HCT116 (cell line): ENCODE measurements at regions not wholly inside any gene's neighbourhood (a gene's known extent, or its start where the extent isn't known, plus 50 kb on each side); places are given as distances from the start of the nearest gene placed in this dataset.

Experiments used
- ATAC-seq: fragments of 200-7000 bp; cut with Tn5 transposase; 2 replicates; pipeline ENCODE4 v1.9.1; 2020; ENCODE audit warnings: mild to moderate bottlenecking, moderate library complexity
- BruUV-seq: library from RNA; stranded (reverse); fragments of 400-500 nt; replicated peaks from 2 replicates; lab custom pipeline; 2021; lab: Mats Ljungman, UMichigan
- CTCF ChIA-PET: fragments of 300-600 bp; sonication (Branson Sonifier 250); formaldehyde crosslinking; loops from one replicate; lab custom pipeline; 2021; ENCODE audit warnings: antibody characterized with exemption; lab: Charles Lee
- POLR2A ChIA-PET: fragments of 300-600, 350-600 bp; sonication (Branson Sonifier 250); formaldehyde crosslinking; loops from one replicate; lab custom pipeline; 2021; ENCODE audit warnings: antibody characterized with exemption; lab: Charles Lee
- RAD21 ChIA-PET, 2 experiments: fragments of 300-600 bp; sonication (Branson Sonifier 250); formaldehyde crosslinking; loops; one replicate each; lab custom pipeline; 2023; ENCODE audit warnings: low total read pairs in 2 of 2; ENCODE audit not compliant: uncharacterized antibody in 2 of 2, unreplicated experiment in 2 of 2, low non-redundant PET in 1 of 2; lab: Charles Lee
- DNase-seq: peaks from one replicate; pipeline ENCODE4 v3.0.0-alpha.2; 2010; ENCODE audit warnings: low read depth, low spot score
- H2AFZ ChIP-seq: fragments of 200-600 bp; shearing (Covaris generic), sonication (generic); 2 replicates; pipeline ENCODE4 v1.6.1; 2017; ENCODE audit warnings: low read depth, mixed run types, mixed read lengths, antibody characterized with exemption, low read length; ENCODE audit not compliant: poor library complexity, severe bottlenecking
- H3K27ac ChIP-seq: 2 replicates; pipeline ENCODE4 v1.5.1; 2012; ENCODE audit warnings: low read depth, low read length
- H3K27me3 ChIP-seq: fragments of 200-600 bp; sonication (generic); 2 replicates; pipeline ENCODE4 v1.6.1; 2016; ENCODE audit warnings: mixed run types, low read length, mixed read lengths; ENCODE audit not compliant: insufficient read depth
- H3K36me3 ChIP-seq, 2 experiments: fragments of 200-500 bp in 1 of 2; fragments of 200-600 bp in 1 of 2; sonication (Bioruptor generic) in 1 of 2; sonication (generic) in 1 of 2; 2 replicates each; pipeline versions ENCODE4 v1.5.1 to v1.6.1; 2014 to 2016; ENCODE audit warnings: low read length in 2 of 2, inconsistent platforms in 1 of 2, mixed read lengths in 1 of 2, mixed run types in 1 of 2; ENCODE audit not compliant: insufficient read depth in 2 of 2, control insufficient read depth in 1 of 2
- H3K4me1 ChIP-seq, 2 experiments: fragments of 200-600 bp in 1 of 2; sonication (generic) in 1 of 2; 2 replicates each; pipeline versions ENCODE4 v1.5.1 to v1.6.1; 2012 to 2017; ENCODE audit warnings: low read length in 2 of 2, inconsistent platforms in 1 of 2, mild to moderate bottlenecking in 1 of 2, mixed read lengths in 1 of 2, mixed run types in 1 of 2, moderate library complexity in 1 of 2; ENCODE audit not compliant: insufficient read depth in 2 of 2, control insufficient read depth in 1 of 2
- H3K4me2 ChIP-seq: fragments of 200-600 bp; sonication (generic); 2 replicates; pipeline ENCODE4 v1.6.1; 2017; ENCODE audit warnings: mixed run types, low read length, mixed read lengths
- H3K4me3 ChIP-seq, 2 experiments: fragments of 200-600 bp in 1 of 2; sonication (generic) in 1 of 2; replicated peaks in 1 of 2; 2 replicates each; pipeline ENCODE4 v1.5.1; 2011 to 2016; ENCODE audit warnings: low read length in 2 of 2, control low read depth in 1 of 2, low read depth in 1 of 2, mild to moderate bottlenecking in 1 of 2, mixed read lengths in 1 of 2, mixed run types in 1 of 2
- H3K79me2 ChIP-seq: fragments of 200-600 bp; sonication (generic); 2 replicates; pipeline ENCODE4 v1.6.1; 2017; ENCODE audit warnings: mild to moderate bottlenecking, mixed run types, low read length, moderate library complexity, mixed read lengths; ENCODE audit not compliant: insufficient read depth
- H3K9ac ChIP-seq: fragments of 200-600 bp; sonication (generic); 2 replicates; pipeline ENCODE4 v1.6.1; 2016; ENCODE audit warnings: low read length, mixed read lengths
- H3K9me2 ChIP-seq: fragments of 200-600 bp; sonication (generic), shearing (Covaris generic); 2 replicates; pipeline ENCODE4 v1.6.1; 2017; ENCODE audit warnings: mixed run types, mild to moderate bottlenecking, moderate library complexity; ENCODE audit not compliant: insufficient read depth
- H3K9me3 ChIP-seq, 2 experiments: fragments of 200-500 bp in 1 of 2; fragments of 200-600 bp in 1 of 2; sonication (Bioruptor generic) in 1 of 2; sonication (generic) in 1 of 2; 2 replicates each; pipeline ENCODE4 v1.6.1; 2014 to 2017; ENCODE audit warnings: low read length in 2 of 2, mixed read lengths in 2 of 2, inconsistent platforms in 1 of 2, low read depth in 1 of 2, mild to moderate bottlenecking in 1 of 2, mixed run types in 1 of 2, moderate library complexity in 1 of 2; ENCODE audit not compliant: control insufficient read depth in 1 of 2, insufficient read depth in 1 of 2
- H4K20me1 ChIP-seq: fragments of 200-600 bp; sonication (generic), shearing (Covaris generic); 2 replicates; pipeline ENCODE4 v1.6.1; 2017; ENCODE audit warnings: mixed run types, mild to moderate bottlenecking, moderate library complexity; ENCODE audit not compliant: insufficient read depth
- ATF3 ChIP-seq: IDR thresholded peaks from 2 replicates; pipeline ENCODE4 v1.6.1; 2012
- CBX3 ChIP-seq: IDR thresholded peaks from 2 replicates; pipeline ENCODE4 v1.6.1; 2012; ENCODE audit warnings: low read depth
- CEBPB ChIP-seq: IDR thresholded peaks from 2 replicates; pipeline ENCODE4 v1.6.1; 2012; ENCODE audit warnings: low read depth
- CTCF ChIP-seq, 3 experiments: fragments of 200-600 bp in 1 of 3; sonication (generic) in 1 of 3; IDR thresholded peaks in 2 of 3; conservative IDR thresholded peaks in 1 of 3; 2 replicates each; pipeline ENCODE4 v1.5.1; 2012 to 2017; ENCODE audit warnings: low read depth in 2 of 3, low read length in 2 of 3, antibody characterized with exemption in 1 of 3, borderline replicate concordance in 1 of 3, control low read depth in 1 of 3, mild to moderate bottlenecking in 1 of 3, mixed read lengths in 1 of 3, mixed run types in 1 of 3, moderate library complexity in 1 of 3; ENCODE audit not compliant: insufficient read depth in 1 of 3
- EGR1 ChIP-seq: IDR thresholded peaks from 2 replicates; pipeline ENCODE4 v1.6.1; 2012; ENCODE audit warnings: low read depth
- ELF1 ChIP-seq: IDR thresholded peaks from 2 replicates; pipeline ENCODE4 v1.6.1; 2012; ENCODE audit warnings: low read depth, borderline replicate concordance
- EZH2 ChIP-seq: fragments of 200-600 bp; sonication (generic); IDR thresholded peaks from 2 replicates; pipeline ENCODE4 v1.6.1; 2017; ENCODE audit warnings: antibody characterized with exemption, mixed run types
- FOSL1 ChIP-seq: IDR thresholded peaks from 2 replicates; pipeline ENCODE4 v1.6.1; 2012; ENCODE audit warnings: low read depth
- JUND ChIP-seq: IDR thresholded peaks from 2 replicates; pipeline ENCODE4 v1.6.1; 2012
- POLR2A ChIP-seq: IDR thresholded peaks from 2 replicates; pipeline ENCODE4 v1.7.0; 2011; ENCODE audit warnings: borderline replicate concordance; ENCODE audit not compliant: insufficient read depth, insufficient read length; ENCODE audit errors: extremely low read depth
- POLR2AphosphoS5 ChIP-seq: IDR thresholded peaks from 2 replicates; pipeline ENCODE4 v1.6.1; 2011; ENCODE audit warnings: mild to moderate bottlenecking, low read depth, low read length, moderate library complexity
- RAD21 ChIP-seq: IDR thresholded peaks from 2 replicates; pipeline ENCODE4 v1.6.1; 2012; ENCODE audit warnings: low read depth, mild to moderate bottlenecking
- REST ChIP-seq: IDR thresholded peaks from 2 replicates; pipeline ENCODE4 v1.6.1; 2012; ENCODE audit warnings: low read depth
- SIN3A ChIP-seq: IDR thresholded peaks from 2 replicates; pipeline ENCODE4 v1.6.1; 2012; ENCODE audit warnings: low read depth
- SP1 ChIP-seq: IDR thresholded peaks from 2 replicates; pipeline ENCODE4 v1.6.1; 2012; ENCODE audit warnings: low read depth
- SRF ChIP-seq: IDR thresholded peaks from 2 replicates; pipeline ENCODE4 v1.6.1; 2012; ENCODE audit warnings: low read depth
- TCF7L2 ChIP-seq: IDR thresholded peaks from 2 replicates; pipeline ENCODE4 v1.7.0; 2011; ENCODE audit warnings: borderline replicate concordance, inconsistent platforms; ENCODE audit not compliant: insufficient read depth, insufficient read length; ENCODE audit errors: extremely low read depth
- YY1 ChIP-seq: IDR thresholded peaks from 2 replicates; pipeline ENCODE4 v1.6.1; 2011; ENCODE audit warnings: low read length, low read depth, moderate library complexity, mild to moderate bottlenecking; ENCODE audit not compliant: insufficient replicate concordance; ENCODE audit errors: extremely low read depth
- ZBTB33 ChIP-seq: IDR thresholded peaks from 2 replicates; pipeline ENCODE4 v1.6.1; 2011; ENCODE audit warnings: mild to moderate bottlenecking, low read length, moderate library complexity; ENCODE audit not compliant: insufficient replicate concordance; ENCODE audit errors: extremely low read depth
- ZFX ChIP-seq: fragments of 450-650 bp; IDR thresholded peaks from 2 replicates; pipeline ENCODE4 v1.6.1; 2017
- intact Hi-C: fragments of 100-400 bp; cut with micrococcal nuclease; formaldehyde crosslinking; loops from 2 replicates; pipeline ENCODE4 v1.10.0; 2022

- no peak for TF ChIP-seq POLR2AphosphoS5
- no peak for TF ChIP-seq ZFX
- TF ChIP-seq ELF1, result no peak
- no peak for TF ChIP-seq EZH2
- no peak for TF ChIP-seq ZBTB33
- TF ChIP-seq ATF3, result no peak
- no peak for TF ChIP-seq SP1
- TF ChIP-seq FOSL1, result no peak
- no peak for TF ChIP-seq SRF
- no peak for TF ChIP-seq CTCF (IDR thresholded peaks at IDR 0.05 in 2 of 3, conservative IDR thresholded peaks at IDR 0.05 in 1 of 3; ENCODE audit: borderline replicate concordance in 1 of 3, insufficient read depth in 1 of 3, low read depth in 2 of 3, low read length in 2 of 3)
- no peak for TF ChIP-seq JUND
- TF ChIP-seq CBX3, result no peak
- no peak for TF ChIP-seq POLR2A
- TF ChIP-seq EGR1, result no peak
- TF ChIP-seq SIN3A, result no peak
- no peak for TF ChIP-seq YY1
- TF ChIP-seq CEBPB, result no peak
- no peak for TF ChIP-seq TCF7L2
- TF ChIP-seq REST, result no peak
- no peak for TF ChIP-seq RAD21
- Histone ChIP-seq H3K9me2 (no peaks in the 10 kb centered on the region), H3K4me1 (no peaks in the 10 kb centered on the region), H3K27ac (no peak overlapping the region), H3K79me2 (no peaks in the 10 kb centered on the region), H3K27me3 (no peaks in the 10 kb centered on the region), H3K9ac (no peak overlapping the region), H3K36me3 (no peaks in the 10 kb centered on the region), H4K20me1 (no peaks in the 10 kb centered on the region), H3K4me2 (no peak overlapping the region), H3K4me3 (no peak overlapping the region), H2AFZ (no peak overlapping the region), H3K9me3 (no peaks in the 10 kb centered on the region)
- ChIA-PET CTCF (no interaction called here), RAD21 (no interaction called here), POLR2A (no interaction called here)
- intact Hi-C loops, result no loop called here
- no TSS peak for BruUV-seq
- ATAC-seq (no peak), DNase-seq (no peak)
Observed at GRCh38 chr6:47890326-47890875, 108.6 kb downstream of the OPN5 start.
